Endothelial cell of umbilical vein (primary cell): ENCODE measurements at regions not wholly inside any gene's neighbourhood (a gene's known extent, or its start where the extent isn't known, plus 50 kb on each side); places are given as distances from the start of the nearest gene placed in this dataset.

Experiments
- EZH2 ChIP-seq: IDR thresholded peaks from 2 replicates; pipeline ENCODE4 v1.6.1; 2012; ENCODE audit warnings: borderline replicate concordance, low read depth, mild to moderate bottlenecking, moderate library complexity, low read length, inconsistent platforms; ENCODE audit not compliant: severe bottlenecking
- GATA2 ChIP-seq: IDR thresholded peaks from 2 replicates; pipeline ENCODE4 v1.7.0; 2011; ENCODE audit warnings: low read depth, mild to moderate bottlenecking, moderate library complexity, mixed read lengths, low read length; ENCODE audit not compliant: insufficient read length, insufficient read depth
- MYC ChIP-seq: IDR thresholded peaks from one replicate; pipeline ENCODE4 v1.6.1; 2011; ENCODE audit warnings: mild to moderate bottlenecking, low read depth, low read length
- POLR2A ChIP-seq: IDR thresholded peaks from 2 replicates; pipeline ENCODE4 v1.6.1; 2012; ENCODE audit warnings: low read depth, mild to moderate bottlenecking, control low read depth, low read length
- TF ChIP-seq, protein P1 (sequence below), 2 donors: IDR thresholded peaks; 1 replicate in 1 of 2; 2 replicates in 1 of 2; pipeline ENCODE4 v1.5.1; 2011; ENCODE audit warnings: low read length in 2 of 2, mild to moderate bottlenecking in 2 of 2, moderate library complexity in 2 of 2, control low read depth in 1 of 2, inconsistent platforms in 1 of 2, low read depth in 1 of 2; ENCODE audit not compliant: insufficient read depth in 1 of 2; ENCODE audit errors: extremely low read depth in 1 of 2

DNA sequence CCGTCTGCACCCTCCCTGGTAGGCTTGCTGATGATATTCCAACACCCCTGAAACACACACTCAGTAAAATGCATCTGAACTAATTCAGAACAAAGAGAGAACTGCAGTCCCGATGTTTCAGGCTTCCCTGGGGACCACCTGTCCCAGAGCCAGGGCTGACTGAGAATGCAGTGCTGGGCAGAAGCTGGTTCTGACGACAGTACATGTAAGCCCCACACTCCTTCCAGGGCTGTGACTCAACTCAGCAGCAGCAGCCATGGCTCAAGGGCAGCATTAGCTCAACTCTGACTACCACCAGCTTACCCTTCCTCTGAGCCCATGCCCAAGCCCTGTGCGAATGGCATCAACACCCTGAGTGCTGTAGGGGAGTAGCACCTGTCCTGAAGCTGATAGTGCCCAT, 56.4 kb upstream of the SIPA1L2 start:
- TF ChIP-seq, protein P1, sequence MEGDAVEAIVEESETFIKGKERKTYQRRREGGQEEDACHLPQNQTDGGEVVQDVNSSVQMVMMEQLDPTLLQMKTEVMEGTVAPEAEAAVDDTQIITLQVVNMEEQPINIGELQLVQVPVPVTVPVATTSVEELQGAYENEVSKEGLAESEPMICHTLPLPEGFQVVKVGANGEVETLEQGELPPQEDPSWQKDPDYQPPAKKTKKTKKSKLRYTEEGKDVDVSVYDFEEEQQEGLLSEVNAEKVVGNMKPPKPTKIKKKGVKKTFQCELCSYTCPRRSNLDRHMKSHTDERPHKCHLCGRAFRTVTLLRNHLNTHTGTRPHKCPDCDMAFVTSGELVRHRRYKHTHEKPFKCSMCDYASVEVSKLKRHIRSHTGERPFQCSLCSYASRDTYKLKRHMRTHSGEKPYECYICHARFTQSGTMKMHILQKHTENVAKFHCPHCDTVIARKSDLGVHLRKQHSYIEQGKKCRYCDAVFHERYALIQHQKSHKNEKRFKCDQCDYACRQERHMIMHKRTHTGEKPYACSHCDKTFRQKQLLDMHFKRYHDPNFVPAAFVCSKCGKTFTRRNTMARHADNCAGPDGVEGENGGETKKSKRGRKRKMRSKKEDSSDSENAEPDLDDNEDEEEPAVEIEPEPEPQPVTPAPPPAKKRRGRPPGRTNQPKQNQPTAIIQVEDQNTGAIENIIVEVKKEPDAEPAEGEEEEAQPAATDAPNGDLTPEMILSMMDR (IDR thresholded peaks at IDR 0.05; ENCODE audit: extremely low read depth in 1 of 2, insufficient read depth in 1 of 2, low read depth in 1 of 2, low read length in 2 of 2), result no peak
- no peak for TF ChIP-seq EZH2
- no peak for TF ChIP-seq POLR2A
- TF ChIP-seq GATA2, result no peak
- TF ChIP-seq MYC, result no peak
